ENCODE measurements at regions not wholly inside any gene's neighbourhood (a gene's known extent, or its start where the extent isn't known, plus 50 kb on each side); places are given as distances from the start of the nearest gene placed in this dataset.

DNA sequence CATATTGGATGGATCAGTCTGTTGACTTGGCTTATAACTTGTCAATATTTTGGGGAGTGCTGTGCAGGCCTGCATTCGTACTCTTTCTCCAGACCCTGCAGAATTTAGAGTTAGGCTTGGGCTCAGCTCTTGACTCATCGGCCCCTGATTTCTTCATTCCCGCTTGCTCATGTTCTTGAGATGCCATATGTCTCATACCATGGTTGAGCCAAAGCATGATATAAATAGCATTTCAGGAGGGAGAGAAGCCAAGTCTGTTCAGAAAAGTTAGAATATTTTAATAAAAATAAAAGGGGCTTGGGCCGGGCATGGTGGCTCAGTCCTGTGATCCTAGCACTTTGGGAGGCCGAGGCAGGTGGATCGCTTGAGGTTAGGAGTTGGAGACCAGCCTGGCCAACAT is 898.1 kb downstream of the TYW1 start:
- Histone ChIP-seq H3K4me3 (ENCODE audit: low read depth, low read length) (no peak overlapping the region), H3K9me3 (ENCODE audit: severe bottlenecking) (no peaks in the 10 kb centered on the region), H3K36me3 (no peaks in the 10 kb centered on the region), H3K27ac (no peak overlapping the region), H3K27me3 (ENCODE audit: insufficient read depth, low read depth, severe bottlenecking) (peaks cover 10% of the 10 kb centered on the region)
- TF ChIP-seq, protein P1, sequence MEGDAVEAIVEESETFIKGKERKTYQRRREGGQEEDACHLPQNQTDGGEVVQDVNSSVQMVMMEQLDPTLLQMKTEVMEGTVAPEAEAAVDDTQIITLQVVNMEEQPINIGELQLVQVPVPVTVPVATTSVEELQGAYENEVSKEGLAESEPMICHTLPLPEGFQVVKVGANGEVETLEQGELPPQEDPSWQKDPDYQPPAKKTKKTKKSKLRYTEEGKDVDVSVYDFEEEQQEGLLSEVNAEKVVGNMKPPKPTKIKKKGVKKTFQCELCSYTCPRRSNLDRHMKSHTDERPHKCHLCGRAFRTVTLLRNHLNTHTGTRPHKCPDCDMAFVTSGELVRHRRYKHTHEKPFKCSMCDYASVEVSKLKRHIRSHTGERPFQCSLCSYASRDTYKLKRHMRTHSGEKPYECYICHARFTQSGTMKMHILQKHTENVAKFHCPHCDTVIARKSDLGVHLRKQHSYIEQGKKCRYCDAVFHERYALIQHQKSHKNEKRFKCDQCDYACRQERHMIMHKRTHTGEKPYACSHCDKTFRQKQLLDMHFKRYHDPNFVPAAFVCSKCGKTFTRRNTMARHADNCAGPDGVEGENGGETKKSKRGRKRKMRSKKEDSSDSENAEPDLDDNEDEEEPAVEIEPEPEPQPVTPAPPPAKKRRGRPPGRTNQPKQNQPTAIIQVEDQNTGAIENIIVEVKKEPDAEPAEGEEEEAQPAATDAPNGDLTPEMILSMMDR (IDR thresholded peaks at IDR 0.05; ENCODE audit: low read depth, low read length), result no peak
- no peak for DNase-seq

DNA sequence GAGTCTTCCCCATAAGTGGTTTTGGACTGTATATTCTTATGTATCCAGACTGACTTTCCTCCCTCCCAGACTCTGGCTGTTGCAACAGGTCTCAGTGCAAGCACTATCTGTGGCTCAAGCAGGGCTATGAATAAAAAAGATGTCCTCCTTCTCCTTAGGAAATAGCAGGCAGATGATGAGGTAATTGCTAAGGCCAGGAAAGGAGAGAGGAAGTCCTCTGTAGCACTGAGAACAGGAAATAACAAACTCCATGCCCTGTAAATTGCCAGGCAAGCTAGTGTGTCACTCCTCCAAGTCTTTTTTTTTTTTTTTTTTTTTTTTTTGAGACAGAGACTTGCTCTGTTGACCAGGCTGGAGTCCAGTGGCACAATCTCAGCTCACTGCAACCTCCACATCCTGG is 900.1 kb downstream of the TYW1 start:
- Histone ChIP-seq H3K27ac (no peak overlapping the region), H3K4me3 (ENCODE audit: low read depth, low read length) (no peak overlapping the region), H3K36me3 (no peaks in the 10 kb centered on the region), H3K27me3 (ENCODE audit: insufficient read depth, low read depth, severe bottlenecking) (peaks cover 3% of the 10 kb centered on the region), H3K9me3 (ENCODE audit: severe bottlenecking) (no peaks in the 10 kb centered on the region)
- no peak for DNase-seq
- TF ChIP-seq, protein P1 (IDR thresholded peaks at IDR 0.05; ENCODE audit: low read depth, low read length), result no peak

DNA sequence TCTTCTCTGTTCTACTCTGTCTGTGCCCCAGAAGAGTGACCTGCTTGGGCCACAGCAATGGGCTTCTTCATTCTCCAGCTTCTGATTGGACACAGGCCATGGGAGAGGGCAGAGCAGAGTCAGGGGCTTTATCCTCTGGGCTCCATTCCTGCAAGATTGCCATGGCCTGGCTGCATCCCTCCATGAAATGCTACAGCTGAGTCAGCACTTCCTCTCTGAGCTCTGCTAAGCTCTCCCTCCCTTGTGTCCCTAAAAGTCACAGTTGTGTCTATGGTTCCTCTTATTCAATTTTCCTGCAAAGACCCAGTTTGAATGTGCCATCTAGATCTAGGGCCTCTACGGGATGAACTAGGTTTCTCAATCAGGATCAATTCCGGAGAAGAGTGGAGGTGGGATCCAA is 903.8 kb downstream of the TYW1 start:
- no peaks in the 10 kb centered on the region for H3K9me3 ChIP-seq (ENCODE audit: severe bottlenecking)
- H3K4me3 ChIP-seq (ENCODE audit: low read depth, low read length), result no peak overlapping the region
- no peaks in the 10 kb centered on the region for H3K36me3 ChIP-seq
- H3K27ac ChIP-seq, result no peak overlapping the region
- DNase-seq, result no peak
- TF ChIP-seq, protein P1 (IDR thresholded peaks at IDR 0.05; ENCODE audit: low read depth, low read length), result no peak
- H3K27me3 ChIP-seq (ENCODE audit: insufficient read depth, low read depth, severe bottlenecking), result no peaks in the 10 kb centered on the region

DNA sequence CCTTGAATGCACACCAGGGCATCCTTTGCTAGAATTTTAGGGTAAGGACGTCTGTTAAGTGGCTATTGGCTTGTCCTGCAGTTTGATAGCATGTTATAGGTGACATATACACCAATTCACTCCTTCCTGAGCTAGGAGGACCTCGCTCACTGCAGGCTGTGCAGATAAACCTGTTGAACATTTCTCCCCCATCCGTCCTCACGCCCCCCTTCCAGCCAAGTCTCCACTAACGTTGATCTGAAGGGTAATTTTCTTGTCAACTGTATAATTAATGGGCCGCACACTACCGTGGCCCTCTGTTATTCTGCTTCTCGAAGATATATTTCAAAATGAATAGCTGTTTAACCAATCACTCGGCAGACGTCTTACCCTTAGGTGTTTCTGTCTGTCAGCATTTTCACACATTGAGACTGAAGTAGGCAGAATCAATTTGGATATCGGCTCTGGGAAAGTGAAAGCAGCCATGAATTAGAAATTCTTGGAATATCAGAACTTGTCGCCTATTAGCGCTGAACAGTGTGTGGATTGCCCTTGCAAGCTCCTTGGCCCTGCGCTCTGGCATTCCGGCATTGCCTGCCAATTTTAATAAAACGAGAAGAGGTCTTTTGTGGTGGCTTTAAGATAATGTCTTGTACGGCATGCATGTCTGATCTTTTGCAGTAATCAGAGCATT is 905.3 kb downstream of the TYW1 start:
- H3K27me3 ChIP-seq (ENCODE audit: insufficient read depth, low read depth, severe bottlenecking), result no peaks in the 10 kb centered on the region
- no peak for DNase-seq
- TF ChIP-seq, protein P1 (IDR thresholded peaks at IDR 0.05; ENCODE audit: low read depth, low read length), result no peak
- H3K36me3 ChIP-seq, result no peaks in the 10 kb centered on the region
- H3K9me3 ChIP-seq (ENCODE audit: severe bottlenecking), result no peaks in the 10 kb centered on the region
- no peak overlapping the region for H3K27ac ChIP-seq
- H3K4me3 ChIP-seq (ENCODE audit: low read depth, low read length), result no peak overlapping the region

DNA sequence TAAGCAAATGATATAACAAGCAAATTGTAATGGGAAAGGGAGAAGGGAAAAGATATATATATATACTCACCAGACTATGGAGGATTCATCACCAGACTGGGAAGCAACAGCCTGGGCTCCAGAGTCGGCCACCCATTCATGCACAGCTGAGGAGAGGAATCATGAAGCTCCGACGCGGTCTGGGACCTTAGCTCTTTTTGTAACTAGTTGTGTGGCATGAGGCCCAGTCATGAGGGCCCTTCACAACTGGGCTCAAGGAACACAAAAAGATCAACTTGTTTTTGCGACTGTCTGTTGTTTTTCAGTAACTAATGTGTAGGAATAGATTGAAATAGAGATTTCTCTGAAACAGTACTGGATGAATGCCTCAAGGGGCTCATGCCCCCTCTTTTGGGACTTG is 911.2 kb downstream of the TYW1 start:
- H3K9me3 ChIP-seq (ENCODE audit: severe bottlenecking), result no peaks in the 10 kb centered on the region
- H3K4me3 ChIP-seq (ENCODE audit: low read depth, low read length), result no peak overlapping the region
- no peak overlapping the region for H3K27ac ChIP-seq
- no peak for DNase-seq
- H3K36me3 ChIP-seq, result no peaks in the 10 kb centered on the region
- H3K27me3 ChIP-seq (ENCODE audit: insufficient read depth, low read depth, severe bottlenecking), result no peaks in the 10 kb centered on the region
- TF ChIP-seq, protein P1 (IDR thresholded peaks at IDR 0.05; ENCODE audit: low read depth, low read length), result no peak

DNA sequence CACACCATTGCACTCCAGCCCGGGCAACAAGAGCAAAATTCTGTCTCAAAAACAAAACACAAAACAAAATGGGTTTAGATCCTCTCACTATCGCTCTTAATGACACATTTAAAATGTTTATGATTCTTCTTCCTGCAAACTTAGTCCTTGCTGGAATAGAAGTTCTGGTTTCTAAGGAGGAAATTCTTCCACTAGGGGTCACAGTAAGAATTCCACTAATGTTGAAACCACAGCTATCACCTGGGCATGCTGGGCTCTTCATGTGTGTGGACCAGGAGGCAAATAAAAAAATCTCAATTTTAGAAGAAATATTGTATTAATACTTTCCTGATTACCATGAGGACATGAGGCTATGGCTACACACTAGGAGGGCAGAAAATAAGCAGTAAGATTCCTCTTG is 915.8 kb downstream of the TYW1 start:
- Histone ChIP-seq H3K9me3 (ENCODE audit: severe bottlenecking) (no peaks in the 10 kb centered on the region), H3K36me3 (no peaks in the 10 kb centered on the region), H3K4me3 (ENCODE audit: low read depth, low read length) (no peak overlapping the region), H3K27me3 (ENCODE audit: insufficient read depth, low read depth, severe bottlenecking) (no peaks in the 10 kb centered on the region), H3K27ac (no peak overlapping the region)
- DNase-seq, result no peak
- TF ChIP-seq, protein P1 (IDR thresholded peaks at IDR 0.05; ENCODE audit: low read depth, low read length), result no peak
